Naive thymus-derived CD4-positive, alpha-beta T cell (primary cell): ENCODE measurements at regions not wholly inside any gene's neighbourhood (a gene's known extent, or its start where the extent isn't known, plus 50 kb on each side); places are given as distances from the start of the nearest gene placed in this dataset.

Source experiments
- ATAC-seq: fragments of 150-1000 bp; cut with Tn5 transposase; 2 replicates; pipeline ENCODE4 v1.10.0; 2021; ENCODE audit warnings: mild to moderate bottlenecking, moderate library complexity
- CTCF ChIA-PET: fragments of 350-600 bp; sonication (Branson Sonifier 250); formaldehyde crosslinking; loops from one replicate; lab custom pipeline; 2021; ENCODE audit warnings: antibody characterized with exemption; lab: Charles Lee
- POLR2A ChIA-PET: fragments of 350-600 bp; sonication (Branson Sonifier 250); formaldehyde crosslinking; loops from one replicate; lab custom pipeline; 2021; ENCODE audit warnings: antibody characterized with exemption, inconsistent platforms; lab: Charles Lee
- DNase-seq, 9 donors: peaks; one replicate each; pipeline versions ENCODE4 v3.0.0 to v3.0.0-alpha.2; 2020 to 2022; ENCODE audit warnings: mixed read lengths in 1 of 9
- H3K27ac ChIP-seq: one replicate; pipeline ENCODE4 v1.7.0; 2013; ENCODE audit warnings: mild to moderate bottlenecking, low read depth, low read length, moderate library complexity
- H3K27me3 ChIP-seq, 2 donors: one replicate each; pipeline ENCODE4 v1.7.0; 2013; ENCODE audit warnings: low read length in 2 of 2, mild to moderate bottlenecking in 2 of 2, moderate library complexity in 2 of 2; ENCODE audit not compliant: control insufficient read depth in 2 of 2, insufficient read depth in 2 of 2
- H3K36me3 ChIP-seq, 3 experiments: 1 replicate in 2 of 3; 2 replicates in 1 of 3; pipeline ENCODE4 v1.7.0; 2013; ENCODE audit warnings: low read length in 3 of 3, mild to moderate bottlenecking in 3 of 3, moderate library complexity in 1 of 3; ENCODE audit not compliant: insufficient read depth in 3 of 3, control insufficient read depth in 2 of 3
- H3K4me1 ChIP-seq, 2 donors: one replicate each; pipeline ENCODE4 v1.7.0; 2013; ENCODE audit warnings: low read length in 2 of 2, mild to moderate bottlenecking in 2 of 2, moderate library complexity in 1 of 2; ENCODE audit not compliant: control insufficient read depth in 2 of 2, insufficient read depth in 2 of 2
- H3K4me3 ChIP-seq: 2 replicates; pipeline ENCODE4 v1.7.0; 2013; ENCODE audit warnings: mild to moderate bottlenecking, low read length
- H3K9me3 ChIP-seq, 3 experiments: 1 replicate in 2 of 3; 2 replicates in 1 of 3; pipeline ENCODE4 v1.7.0; 2013; ENCODE audit warnings: low read length in 3 of 3; ENCODE audit not compliant: control insufficient read depth in 2 of 3
- H3K27ac Mint-ChIP-seq, 9 donors: one replicate each; pipeline ENCODE4 v1.8.0; 2020 to 2022; ENCODE audit warnings: mixed read lengths in 9 of 9, mild to moderate bottlenecking in 8 of 9, moderate library complexity in 5 of 9, inconsistent platforms in 2 of 9
- H3K27me3 Mint-ChIP-seq, 5 donors: one replicate each; pipeline ENCODE4 v1.8.0; 2021 to 2022; ENCODE audit warnings: mixed read lengths in 5 of 5, mild to moderate bottlenecking in 1 of 5
- H3K36me3 Mint-ChIP-seq, 5 donors: one replicate each; pipeline ENCODE4 v1.8.0; 2020 to 2022; ENCODE audit warnings: mixed read lengths in 5 of 5, mild to moderate bottlenecking in 3 of 5, inconsistent platforms in 1 of 5
- H3K4me1 Mint-ChIP-seq, 7 donors: one replicate each; pipeline ENCODE4 v1.8.0; 2020 to 2022; ENCODE audit warnings: mixed read lengths in 7 of 7, mild to moderate bottlenecking in 3 of 7, inconsistent platforms in 1 of 7
- H3K4me3 Mint-ChIP-seq, 10 donors: one replicate each; pipeline ENCODE4 v1.8.0; 2020 to 2022; ENCODE audit warnings: mild to moderate bottlenecking in 10 of 10, mixed read lengths in 10 of 10, moderate library complexity in 6 of 10, inconsistent platforms in 2 of 10
- H3K9me3 Mint-ChIP-seq, 11 donors: one replicate each; pipeline ENCODE4 v1.8.0; 2020 to 2022; ENCODE audit warnings: mixed read lengths in 11 of 11, mild to moderate bottlenecking in 4 of 11, inconsistent platforms in 1 of 11, moderate library complexity in 1 of 11
- intact Hi-C, 2 donors: fragments of 100-400 bp; cut with micrococcal nuclease; formaldehyde crosslinking; loops; one replicate each; pipeline ENCODE4 v1.15.1; 2023

DNA sequence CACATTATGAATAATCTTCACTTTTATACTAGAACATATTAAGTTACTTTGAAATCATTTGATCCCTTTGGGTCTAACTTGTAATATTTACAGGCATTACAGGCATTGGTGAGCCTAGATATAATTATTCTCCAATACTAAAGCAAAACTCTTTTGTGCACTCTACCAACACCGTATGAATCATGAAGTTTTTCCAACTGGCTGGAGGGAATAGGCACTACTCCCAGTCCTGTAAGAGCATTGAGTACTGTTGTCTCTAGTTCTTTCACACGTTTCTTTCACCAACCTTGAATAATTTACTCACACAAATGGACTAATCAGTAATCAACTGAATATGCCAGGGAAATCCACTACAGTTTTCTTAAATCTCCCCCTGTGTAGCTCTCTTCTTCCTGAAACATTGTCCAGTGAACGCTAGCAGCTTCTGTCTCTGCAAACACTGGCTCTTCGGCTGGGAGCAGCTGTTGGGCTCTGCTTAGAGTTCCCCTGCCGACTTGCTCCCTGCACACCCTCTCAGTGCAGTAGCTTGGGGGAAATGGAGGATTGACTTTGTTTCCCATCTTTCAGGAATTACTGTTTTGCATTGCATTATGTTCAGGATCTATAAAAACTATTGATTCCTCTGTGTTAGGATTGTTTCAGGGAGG is 476.7 kb downstream of the RFC3 start:
- H3K36me3 Mint-ChIP-seq: no peaks in the 10 kb centered on the region
- H3K27me3 ChIP-seq: no peaks in the 10 kb centered on the region
- H3K27ac Mint-ChIP-seq: no peak overlapping the region
- H3K9me3 Mint-ChIP-seq: peaks cover 0 to 14% (median 0%) of the 10 kb centered on the region in 11 donors
- H3K27me3 Mint-ChIP-seq: peaks cover 0 to 2% (median 0%) of the 10 kb centered on the region in 5 donors
- H3K4me3 ChIP-seq: no peak overlapping the region
- no peaks in the 10 kb centered on the region for H3K4me1 Mint-ChIP-seq
- ChIA-PET POLR2A (no interaction called here), CTCF (no interaction called here)
- H3K4me3 Mint-ChIP-seq: no peak overlapping the region
- H3K36me3 ChIP-seq: no peaks in the 10 kb centered on the region
- intact Hi-C loops: no loop called here
- no peak for ATAC-seq
- DNase-seq: no peak
- no peaks in the 10 kb centered on the region for H3K4me1 ChIP-seq
- H3K27ac ChIP-seq: no peak overlapping the region
- H3K9me3 ChIP-seq: no peaks in the 10 kb centered on the region

- no peaks in the 10 kb centered on the region for H3K4me1 ChIP-seq
- CTCF ChIA-PET: no interaction called here
- no peaks in the 10 kb centered on the region for H3K27me3 ChIP-seq
- no peak overlapping the region for H3K4me3 Mint-ChIP-seq
- no peaks in the 10 kb centered on the region for H3K4me1 Mint-ChIP-seq
- DNase-seq: no peak
- H3K4me3 ChIP-seq: no peak overlapping the region
- H3K27me3 Mint-ChIP-seq: peaks cover 0 to 3% (median 0%) of the 10 kb centered on the region in 5 donors
- POLR2A ChIA-PET: no interaction called here
- H3K9me3 Mint-ChIP-seq: peaks cover 0 to 26% (median 7%) of the 10 kb centered on the region in 11 donors
- H3K27ac ChIP-seq: no peak overlapping the region
- no peaks in the 10 kb centered on the region for H3K36me3 Mint-ChIP-seq
- no peak overlapping the region for H3K27ac Mint-ChIP-seq
- H3K36me3 ChIP-seq: no peaks in the 10 kb centered on the region
- no peaks in the 10 kb centered on the region for H3K9me3 ChIP-seq
- ATAC-seq: no peak
- intact Hi-C loops: no loop called here
Measured at GRCh38 chr13:34300559-34300958, 482.6 kb downstream of the RFC3 start.

- POLR2A ChIA-PET: no interaction called here
- CTCF ChIA-PET: no interaction called here
- DNase-seq (no peak), ATAC-seq (no peak)
- no peak overlapping the region for H3K27ac ChIP-seq
- H3K36me3 ChIP-seq: no peaks in the 10 kb centered on the region
- H3K27ac Mint-ChIP-seq: no peak overlapping the region
- no peaks in the 10 kb centered on the region for H3K36me3 Mint-ChIP-seq
- H3K9me3 ChIP-seq: no peaks in the 10 kb centered on the region
- no peak overlapping the region for H3K4me3 Mint-ChIP-seq
- H3K4me1 ChIP-seq: no peaks in the 10 kb centered on the region
- H3K9me3 Mint-ChIP-seq: peaks cover 0 to 25% (median 7%) of the 10 kb centered on the region in 11 donors
- intact Hi-C loops: no loop called here
- no peak overlapping the region for H3K4me3 ChIP-seq
- H3K4me1 Mint-ChIP-seq: no peaks in the 10 kb centered on the region
- no peaks in the 10 kb centered on the region for H3K27me3 ChIP-seq
- peaks cover 0 to 3% (median 0%) of the 10 kb centered on the region in 5 donors for H3K27me3 Mint-ChIP-seq
Measured at GRCh38 chr13:34302596-34302995, 484.6 kb downstream of the RFC3 start.

- Mint-ChIP-seq H3K36me3 (no peaks in the 10 kb centered on the region), H3K27ac (no peak overlapping the region), H3K4me3 (no peak overlapping the region), H3K27me3 (peaks cover 0 to 3% (median 0%) of the 10 kb centered on the region in 5 donors), H3K9me3 (peaks cover 0 to 21% (median 7%) of the 10 kb centered on the region in 11 donors), H3K4me1 (no peaks in the 10 kb centered on the region)
- intact Hi-C loops: no loop called here
- H3K4me3 ChIP-seq: no peak overlapping the region
- POLR2A ChIA-PET: no interaction called here
- ATAC-seq: no peak
- H3K9me3 ChIP-seq: no peaks in the 10 kb centered on the region
- no peaks in the 10 kb centered on the region for H3K4me1 ChIP-seq
- no peak overlapping the region for H3K27ac ChIP-seq
- H3K36me3 ChIP-seq: no peaks in the 10 kb centered on the region
- no peak for DNase-seq
- CTCF ChIA-PET: no interaction called here
- H3K27me3 ChIP-seq: no peaks in the 10 kb centered on the region
Measured at GRCh38 chr13:34303346-34303745, 485.4 kb downstream of the RFC3 start.

DNA sequence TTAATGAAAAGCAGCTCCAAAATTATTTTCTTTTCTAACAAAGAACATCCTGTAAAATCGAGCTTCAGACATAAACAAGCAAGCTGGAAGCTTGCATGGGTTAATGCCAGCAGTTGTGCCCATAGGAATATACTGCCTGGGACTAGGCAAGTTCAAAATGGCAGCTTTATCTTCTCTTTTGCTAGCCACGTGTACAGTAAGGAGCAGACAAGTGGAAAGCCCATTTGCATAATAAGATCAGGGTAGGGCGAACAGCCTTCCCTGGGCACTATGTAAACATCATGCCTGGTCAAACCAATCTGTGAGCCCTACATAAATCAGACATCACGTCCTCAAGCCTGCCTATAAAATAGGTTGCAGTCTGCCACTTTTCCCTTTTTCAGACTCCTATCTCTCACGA is 489.7 kb downstream of the RFC3 start:
- ATAC-seq (no peak), DNase-seq (no peak)
- H3K27ac ChIP-seq: no peak overlapping the region
- CTCF ChIA-PET: no interaction called here
- H3K36me3 Mint-ChIP-seq: no peaks in the 10 kb centered on the region
- H3K4me1 ChIP-seq: no peaks in the 10 kb centered on the region
- POLR2A ChIA-PET: no interaction called here
- no peak overlapping the region for H3K4me3 Mint-ChIP-seq
- H3K9me3 ChIP-seq: no peaks in the 10 kb centered on the region
- no peak overlapping the region for H3K4me3 ChIP-seq
- peaks cover 0 to 17% (median 4%) of the 10 kb centered on the region in 11 donors for H3K9me3 Mint-ChIP-seq
- H3K27ac Mint-ChIP-seq: no peak overlapping the region
- H3K27me3 ChIP-seq: no peaks in the 10 kb centered on the region
- no peaks in the 10 kb centered on the region for H3K27me3 Mint-ChIP-seq
- no peaks in the 10 kb centered on the region for H3K4me1 Mint-ChIP-seq
- no peaks in the 10 kb centered on the region for H3K36me3 ChIP-seq
- intact Hi-C loops: no loop called here

DNA sequence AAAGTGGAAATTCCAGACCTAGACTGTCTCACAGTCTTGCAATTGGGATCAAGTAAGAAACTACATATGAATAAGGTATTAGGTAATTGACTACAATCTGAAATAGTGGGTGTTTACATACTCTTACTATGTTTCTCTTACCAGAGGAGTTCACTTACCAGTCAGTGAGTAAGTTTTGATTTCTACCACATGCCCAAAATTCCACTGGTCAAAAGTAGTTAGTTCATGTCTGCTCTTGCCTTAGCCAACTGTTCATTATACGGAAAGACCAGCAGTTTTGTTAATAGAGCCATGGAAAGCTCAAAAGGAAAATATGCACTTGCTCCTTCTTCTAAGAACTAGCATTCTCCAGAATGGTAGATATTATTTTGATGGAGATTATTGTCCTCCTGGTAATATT is 490.8 kb downstream of the RFC3 start:
- intact Hi-C loops: no loop called here
- no peaks in the 10 kb centered on the region for H3K4me1 ChIP-seq
- Mint-ChIP-seq H3K36me3 (no peaks in the 10 kb centered on the region), H3K4me3 (no peak overlapping the region), H3K27ac (no peak overlapping the region), H3K4me1 (no peaks in the 10 kb centered on the region), H3K27me3 (no peaks in the 10 kb centered on the region), H3K9me3 (peaks cover 0 to 16% (median 3%) of the 10 kb centered on the region in 11 donors)
- no peaks in the 10 kb centered on the region for H3K9me3 ChIP-seq
- H3K36me3 ChIP-seq: no peaks in the 10 kb centered on the region
- CTCF ChIA-PET: no interaction called here
- DNase-seq (no peak), ATAC-seq (no peak)
- no peak overlapping the region for H3K27ac ChIP-seq
- no peak overlapping the region for H3K4me3 ChIP-seq
- POLR2A ChIA-PET: no interaction called here
- H3K27me3 ChIP-seq: no peaks in the 10 kb centered on the region

DNA sequence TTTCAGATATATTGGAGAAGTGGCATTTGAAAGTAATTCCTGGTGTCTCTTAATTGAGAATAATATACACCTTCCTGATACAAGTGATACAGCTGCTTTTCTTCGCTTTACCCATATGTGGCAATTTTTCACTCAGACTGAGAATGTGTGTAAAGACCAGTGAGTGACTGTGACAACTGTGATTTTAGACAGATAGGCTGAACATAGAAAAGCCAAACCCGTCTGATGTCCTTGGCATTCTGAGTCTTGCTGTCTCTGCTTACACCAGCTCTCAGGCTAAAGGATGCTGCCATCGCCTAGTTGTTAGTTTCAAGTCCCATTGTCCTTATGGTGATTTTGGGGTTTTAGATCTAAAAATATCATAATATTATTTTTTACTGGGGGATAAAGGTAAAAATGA is 492.6 kb downstream of the RFC3 start:
- H3K27ac ChIP-seq: no peak overlapping the region
- POLR2A ChIA-PET: no interaction called here
- H3K36me3 Mint-ChIP-seq: no peaks in the 10 kb centered on the region
- CTCF ChIA-PET: no interaction called here
- no peaks in the 10 kb centered on the region for H3K4me1 ChIP-seq
- H3K9me3 ChIP-seq: no peaks in the 10 kb centered on the region
- no peak overlapping the region for H3K4me3 Mint-ChIP-seq
- ATAC-seq: no peak
- peaks cover 0 to 7% (median 3%) of the 10 kb centered on the region in 11 donors for H3K9me3 Mint-ChIP-seq
- H3K36me3 ChIP-seq: no peaks in the 10 kb centered on the region
- no peaks in the 10 kb centered on the region for H3K4me1 Mint-ChIP-seq
- no peaks in the 10 kb centered on the region for H3K27me3 Mint-ChIP-seq
- no peak overlapping the region for H3K27ac Mint-ChIP-seq
- H3K27me3 ChIP-seq: no peaks in the 10 kb centered on the region
- no peak overlapping the region for H3K4me3 ChIP-seq
- no peak for DNase-seq
- intact Hi-C loops: no loop called here
